ENCODE measurements at regions not wholly inside any gene's neighbourhood (a gene's known extent, or its start where the extent isn't known, plus 50 kb on each side); places are given as distances from the start of the nearest gene placed in this dataset.

DNA sequence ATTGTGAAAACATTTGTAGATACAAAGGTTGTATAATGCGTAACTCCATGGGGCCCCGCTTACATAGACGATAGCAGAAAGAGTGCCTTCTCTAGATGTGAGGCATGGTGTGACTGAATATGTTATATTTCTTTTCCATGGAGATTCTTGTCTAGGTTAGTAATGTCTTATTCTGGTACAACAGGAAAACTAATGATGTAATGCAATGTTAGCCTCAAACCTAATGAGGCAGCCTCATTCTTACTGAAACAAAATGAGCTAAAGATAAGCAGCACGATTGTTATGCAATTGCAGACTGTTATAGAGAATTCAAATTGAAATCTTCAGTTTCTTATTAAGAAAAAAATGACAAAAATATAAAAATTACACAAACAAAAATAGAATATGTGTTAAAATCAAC lies 171.1 kb upstream of the ANKRD50 start:
- Histone ChIP-seq H3K36me3 (ENCODE audit: low read depth, missing control alignments) (no peaks in the 10 kb centered on the region), H3K9me3 (no peaks in the 10 kb centered on the region), H3K27me3 (no peaks in the 10 kb centered on the region), H3K4me1 (no peaks in the 10 kb centered on the region), H3K4me3 (no peak overlapping the region), H3K27ac (no peak overlapping the region)
- DNase-seq, result no peak
- intact Hi-C loops (cut with DNase I; ENCODE audit: low total_unique reads), result no loop called here
- TF ChIP-seq, protein P1, sequence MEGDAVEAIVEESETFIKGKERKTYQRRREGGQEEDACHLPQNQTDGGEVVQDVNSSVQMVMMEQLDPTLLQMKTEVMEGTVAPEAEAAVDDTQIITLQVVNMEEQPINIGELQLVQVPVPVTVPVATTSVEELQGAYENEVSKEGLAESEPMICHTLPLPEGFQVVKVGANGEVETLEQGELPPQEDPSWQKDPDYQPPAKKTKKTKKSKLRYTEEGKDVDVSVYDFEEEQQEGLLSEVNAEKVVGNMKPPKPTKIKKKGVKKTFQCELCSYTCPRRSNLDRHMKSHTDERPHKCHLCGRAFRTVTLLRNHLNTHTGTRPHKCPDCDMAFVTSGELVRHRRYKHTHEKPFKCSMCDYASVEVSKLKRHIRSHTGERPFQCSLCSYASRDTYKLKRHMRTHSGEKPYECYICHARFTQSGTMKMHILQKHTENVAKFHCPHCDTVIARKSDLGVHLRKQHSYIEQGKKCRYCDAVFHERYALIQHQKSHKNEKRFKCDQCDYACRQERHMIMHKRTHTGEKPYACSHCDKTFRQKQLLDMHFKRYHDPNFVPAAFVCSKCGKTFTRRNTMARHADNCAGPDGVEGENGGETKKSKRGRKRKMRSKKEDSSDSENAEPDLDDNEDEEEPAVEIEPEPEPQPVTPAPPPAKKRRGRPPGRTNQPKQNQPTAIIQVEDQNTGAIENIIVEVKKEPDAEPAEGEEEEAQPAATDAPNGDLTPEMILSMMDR (IDR thresholded peaks at IDR 0.05), result no peak
- 68 to 74% methylated on average over 4 of the region's 4 CpGs for WGBS, 2 donors

DNA sequence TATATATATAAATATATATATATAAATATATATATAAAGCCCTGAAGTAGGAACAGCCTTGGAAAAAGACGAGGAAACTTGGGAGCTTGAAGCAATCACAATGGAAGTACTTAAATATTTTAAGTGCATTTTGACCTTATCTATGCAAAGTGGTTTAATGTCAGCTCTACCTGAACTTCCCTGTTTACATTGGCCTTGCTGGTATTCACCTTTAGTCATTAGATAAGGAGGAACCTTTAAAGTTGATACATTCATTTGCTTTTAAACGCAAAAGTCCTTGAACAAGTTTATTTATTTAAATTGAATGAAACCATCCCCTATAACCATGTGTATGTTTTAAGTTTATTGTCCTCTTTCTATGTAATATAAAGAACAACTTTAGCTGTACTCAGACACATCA lies 166.7 kb upstream of the ANKRD50 start:
- intact Hi-C loops (cut with DNase I; ENCODE audit: low total_unique reads), result no loop called here
- Histone ChIP-seq H3K4me1 (no peaks in the 10 kb centered on the region), H3K36me3 (ENCODE audit: low read depth, missing control alignments) (no peaks in the 10 kb centered on the region), H3K27ac (no peak overlapping the region), H3K27me3 (no peaks in the 10 kb centered on the region), H3K9me3 (no peaks in the 10 kb centered on the region), H3K4me3 (no peak overlapping the region)
- DNase-seq, result no peak
- 81 to 94% methylated on average over 2 of the region's 2 CpGs for WGBS, 2 donors
- no peak for TF ChIP-seq POLR2A (IDR thresholded peaks at IDR 0.05)
- TF ChIP-seq, protein P1 (IDR thresholded peaks at IDR 0.05), result no peak

DNA sequence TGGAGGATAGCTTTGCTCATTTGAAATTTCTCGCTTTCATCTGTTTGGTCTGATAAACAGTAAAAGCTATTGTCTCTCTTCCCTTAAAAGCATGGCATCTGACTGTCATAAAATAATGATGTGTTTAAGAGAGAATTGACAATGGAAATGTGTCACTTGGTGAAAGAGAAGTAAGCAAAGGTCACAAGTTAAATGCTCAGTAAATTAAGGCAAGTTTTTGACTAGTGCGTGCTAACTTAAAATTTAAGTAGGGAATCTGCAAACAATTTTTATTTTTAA lies 161.6 kb upstream of the ANKRD50 start:
- H3K27ac ChIP-seq, result no peak overlapping the region
- no peak overlapping the region for H3K4me3 ChIP-seq
- H3K27me3 ChIP-seq, result no peaks in the 10 kb centered on the region
- no peaks in the 10 kb centered on the region for H3K9me3 ChIP-seq
- 95 to 100% methylated on average over 2 of the region's 2 CpGs for WGBS, 2 donors
- intact Hi-C loops (cut with DNase I; ENCODE audit: low total_unique reads), result no loop called here
- H3K4me1 ChIP-seq, result no peaks in the 10 kb centered on the region
- DNase-seq, result no peak
- no peaks in the 10 kb centered on the region for H3K36me3 ChIP-seq (ENCODE audit: low read depth, missing control alignments)
- TF ChIP-seq POLR2A (IDR thresholded peaks at IDR 0.05), result no peak
- TF ChIP-seq, protein P1 (IDR thresholded peaks at IDR 0.05), result no peak

DNA sequence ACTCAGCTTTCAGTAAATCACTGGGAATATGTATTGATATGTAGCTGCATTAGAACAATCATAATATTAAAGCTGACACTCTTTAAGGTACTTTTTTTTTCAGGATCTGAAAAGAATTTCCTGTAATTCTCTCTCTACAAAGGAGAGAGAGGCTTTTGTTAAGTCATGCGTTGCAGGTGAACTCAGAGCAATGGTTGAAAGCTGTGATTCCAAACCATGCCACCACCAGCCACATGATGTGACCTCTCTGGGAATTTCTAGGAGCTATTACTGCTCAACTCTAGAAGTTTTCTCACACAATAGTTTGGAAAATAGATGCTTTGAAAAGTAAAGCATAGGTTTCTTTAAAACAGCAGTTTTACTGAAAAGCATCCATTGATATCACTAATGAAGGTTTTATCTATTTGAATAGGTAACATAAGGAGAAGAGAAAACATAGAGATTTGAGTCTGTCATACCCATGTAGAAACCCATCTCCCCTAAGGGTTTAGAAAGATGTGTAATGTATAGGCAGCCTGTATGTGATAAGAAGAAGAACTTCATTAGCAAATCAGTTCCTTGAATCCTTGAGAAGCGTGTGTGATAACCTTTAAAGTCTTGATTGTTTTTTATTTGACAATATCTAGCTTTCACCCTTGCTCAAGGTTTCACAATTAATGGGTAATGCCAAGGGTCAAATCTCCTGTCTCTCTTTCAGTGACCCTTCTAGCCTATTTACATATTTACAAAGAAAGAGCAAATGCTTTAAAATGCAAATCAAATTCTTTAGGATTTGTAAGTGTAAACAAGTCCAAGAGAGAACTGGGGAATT lies 161.0 kb upstream of the ANKRD50 start:
- intact Hi-C loops (cut with DNase I; ENCODE audit: low total_unique reads), result no loop called here
- WGBS, 2 donors, result 70 to 84% methylated on average over 2 of the region's 2 CpGs
- Histone ChIP-seq H3K27ac (no peak overlapping the region), H3K4me3 (no peak overlapping the region), H3K36me3 (ENCODE audit: low read depth, missing control alignments) (no peaks in the 10 kb centered on the region), H3K27me3 (no peaks in the 10 kb centered on the region), H3K4me1 (no peaks in the 10 kb centered on the region), H3K9me3 (no peaks in the 10 kb centered on the region)
- TF ChIP-seq POLR2A (IDR thresholded peaks at IDR 0.05), result no peak
- TF ChIP-seq, protein P1 (IDR thresholded peaks at IDR 0.05), result no peak
- no peak for DNase-seq

DNA sequence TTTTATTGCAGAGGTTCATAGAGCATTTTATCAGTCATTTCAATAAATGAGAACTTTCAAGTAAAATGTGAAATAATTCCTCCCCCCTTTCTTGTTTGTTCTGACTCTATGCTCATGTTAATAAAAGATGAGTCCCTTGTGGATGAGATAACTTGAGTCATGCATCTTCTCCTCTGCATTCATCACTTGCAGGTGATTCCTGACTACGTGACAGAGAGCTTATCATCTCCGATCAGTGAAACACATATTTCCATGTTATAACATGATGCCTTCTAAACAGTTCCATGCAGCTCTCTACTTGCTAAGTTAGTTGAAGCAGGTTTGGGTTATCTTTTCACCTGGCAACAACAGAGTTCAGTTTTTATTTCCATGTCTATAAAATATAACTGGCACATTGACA lies 160.1 kb upstream of the ANKRD50 start:
- no peaks in the 10 kb centered on the region for H3K27me3 ChIP-seq
- intact Hi-C loops (cut with DNase I; ENCODE audit: low total_unique reads), result no loop called here
- no peaks in the 10 kb centered on the region for H3K4me1 ChIP-seq
- no peaks in the 10 kb centered on the region for H3K9me3 ChIP-seq
- H3K36me3 ChIP-seq (ENCODE audit: low read depth, missing control alignments), result no peaks in the 10 kb centered on the region
- DNase-seq, result no peak
- no peak overlapping the region for H3K27ac ChIP-seq
- 93 to 97% methylated on average over 2 of the region's 2 CpGs for WGBS, 2 donors
- no peak overlapping the region for H3K4me3 ChIP-seq
- TF ChIP-seq POLR2A (IDR thresholded peaks at IDR 0.05), result no peak
- TF ChIP-seq, protein P1 (IDR thresholded peaks at IDR 0.05), result no peak

Data from testis (tissue), 2 donors.